ENCODE measurements at regions not wholly inside any gene's neighbourhood (a gene's known extent, or its start where the extent isn't known, plus 50 kb on each side); places are given as distances from the start of the nearest gene placed in this dataset.

DNA sequence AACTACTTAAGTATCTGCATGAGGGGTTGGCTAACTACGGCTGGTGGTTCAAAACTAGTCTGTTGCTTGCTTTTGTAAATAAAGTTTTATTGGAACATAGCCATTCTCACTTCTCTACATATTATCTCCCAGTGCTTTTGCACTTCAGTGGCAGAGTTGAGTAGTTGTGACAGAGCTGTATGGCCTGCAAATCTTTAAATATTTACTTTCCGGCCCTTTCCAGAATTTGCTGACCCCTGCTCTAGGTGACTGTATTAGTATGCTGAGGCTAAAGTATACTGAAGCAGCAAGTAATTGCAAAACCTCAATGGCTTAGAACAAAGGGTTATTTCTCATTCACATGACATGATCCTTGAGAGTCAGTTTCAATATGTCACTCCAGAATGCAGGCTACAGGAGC, 78.3 kb downstream of the OTUD1 start:
- H2BK15ac ChIP-seq (ENCODE audit: low read depth, poor library complexity, severe bottlenecking): no peak overlapping the region
- no peaks in the 10 kb centered on the region for H3K4me1 ChIP-seq (ENCODE audit: control insufficient read depth, insufficient read depth, low read depth, low read length)
- no peaks in the 10 kb centered on the region for H3K9me3 ChIP-seq (ENCODE audit: control insufficient read depth, low read length)
- no peaks in the 10 kb centered on the region for H3K36me3 ChIP-seq (ENCODE audit: control insufficient read depth in 1 of 2, insufficient read depth in 2 of 2, low read depth in 1 of 2, low read length in 2 of 2)
- no peak overlapping the region for H3K4me3 ChIP-seq (ENCODE audit: insufficient read depth in 1 of 2, low read depth in 1 of 2, low read length in 2 of 2)
- no peaks in the 10 kb centered on the region for H3K79me1 ChIP-seq (replicated peaks; ENCODE audit: low read length, poor library complexity, severe bottlenecking)
- H3K9ac ChIP-seq (ENCODE audit: low read length): no peak overlapping the region
- H3K4ac ChIP-seq (ENCODE audit: low read depth in 1 of 2, low read length in 2 of 2): no peak overlapping the region
- H3K18ac ChIP-seq (ENCODE audit: low read depth in 1 of 2, low read length in 2 of 2): no peak overlapping the region
- no peak overlapping the region for H3K27ac ChIP-seq (ENCODE audit: low read length, poor library complexity, severe bottlenecking)
- no peak overlapping the region for H3K23ac ChIP-seq (ENCODE audit: low read length in 2 of 2)
- no peak overlapping the region for H4K8ac ChIP-seq (ENCODE audit: low read length)
- H2BK120ac ChIP-seq (ENCODE audit: low read depth, low read length): no peak overlapping the region
- WGBS: 65% methylated on average over 2 of the region's 2 CpGs
- no peak overlapping the region for H2AFZ ChIP-seq (ENCODE audit: low read depth, low read length)
- DNase-seq: no peak
- peaks cover 0 to 4% of the 10 kb centered on the region in 2 experiments for H3K27me3 ChIP-seq (ENCODE audit: control insufficient read depth in 1 of 2, insufficient read depth in 1 of 2, low read length in 2 of 2)
- H2BK12ac ChIP-seq (ENCODE audit: low read length in 2 of 2): no peak overlapping the region
- no peak overlapping the region for H2BK5ac ChIP-seq (ENCODE audit: low read depth, low read length, poor library complexity, severe bottlenecking)
- H2AK5ac ChIP-seq (ENCODE audit: low read length, severe bottlenecking): no peak overlapping the region
- no peak overlapping the region for H3K14ac ChIP-seq (ENCODE audit: low read length in 2 of 2)
- no peak overlapping the region for H4K91ac ChIP-seq (ENCODE audit: low read length)
- H3K4me2 ChIP-seq (ENCODE audit: low read length, poor library complexity, severe bottlenecking): no peak overlapping the region

DNA sequence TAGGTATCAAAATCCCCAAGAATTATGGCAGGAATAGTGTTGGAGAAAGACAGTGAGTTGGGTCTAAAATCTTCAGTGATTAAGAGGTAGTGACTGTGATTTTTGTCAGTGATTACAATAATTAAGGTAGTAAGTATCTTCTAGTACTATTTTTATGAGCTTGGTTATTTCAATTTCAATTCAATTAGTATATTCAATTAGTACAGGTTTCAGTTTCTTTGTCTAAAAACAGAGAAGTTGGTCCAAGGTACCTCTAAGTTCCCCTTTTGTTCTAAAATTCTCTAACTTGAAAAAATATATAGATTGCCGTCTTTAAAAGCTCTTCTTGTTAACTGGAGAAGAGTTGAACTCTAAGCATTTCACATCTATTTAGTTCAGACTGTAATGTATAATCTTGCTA, 82.9 kb downstream of the OTUD1 start:
- Histone ChIP-seq H2BK12ac (ENCODE audit: low read length in 2 of 2) (no peak overlapping the region), H3K18ac (ENCODE audit: low read depth in 1 of 2, low read length in 2 of 2) (no peak overlapping the region), H2BK5ac (ENCODE audit: low read depth, low read length, poor library complexity, severe bottlenecking) (no peak overlapping the region), H2BK120ac (ENCODE audit: low read depth, low read length) (no peak overlapping the region), H3K4me3 (ENCODE audit: insufficient read depth in 1 of 2, low read depth in 1 of 2, low read length in 2 of 2) (no peak overlapping the region), H4K91ac (ENCODE audit: low read length) (no peak overlapping the region), H3K23ac (ENCODE audit: low read length in 2 of 2) (no peak overlapping the region), H3K27ac (ENCODE audit: low read length, poor library complexity, severe bottlenecking) (no peak overlapping the region), H3K4me1 (ENCODE audit: control insufficient read depth, insufficient read depth, low read depth, low read length) (no peaks in the 10 kb centered on the region), H3K9me3 (ENCODE audit: control insufficient read depth, low read length) (no peaks in the 10 kb centered on the region), H3K4ac (ENCODE audit: low read depth in 1 of 2, low read length in 2 of 2) (no peak overlapping the region), H3K27me3 (ENCODE audit: control insufficient read depth in 1 of 2, insufficient read depth in 1 of 2, low read length in 2 of 2) (no peaks in the 10 kb centered on the region), H2AK5ac (ENCODE audit: low read length, severe bottlenecking) (no peak overlapping the region), H3K9ac (ENCODE audit: low read length) (no peak overlapping the region), H3K14ac (ENCODE audit: low read length in 2 of 2) (no peak overlapping the region), H3K4me2 (ENCODE audit: low read length, poor library complexity, severe bottlenecking) (no peak overlapping the region), H2BK15ac (ENCODE audit: low read depth, poor library complexity, severe bottlenecking) (no peak overlapping the region), H3K79me1 (replicated peaks; ENCODE audit: low read length, poor library complexity, severe bottlenecking) (no peaks in the 10 kb centered on the region), H2AFZ (ENCODE audit: low read depth, low read length) (no peak overlapping the region), H3K36me3 (ENCODE audit: control insufficient read depth in 1 of 2, insufficient read depth in 2 of 2, low read depth in 1 of 2, low read length in 2 of 2) (no peaks in the 10 kb centered on the region), H4K8ac (ENCODE audit: low read length) (no peak overlapping the region)
- no CpG with 5 or more reads among the region's 1 CpG for WGBS
- no peak for DNase-seq

DNA sequence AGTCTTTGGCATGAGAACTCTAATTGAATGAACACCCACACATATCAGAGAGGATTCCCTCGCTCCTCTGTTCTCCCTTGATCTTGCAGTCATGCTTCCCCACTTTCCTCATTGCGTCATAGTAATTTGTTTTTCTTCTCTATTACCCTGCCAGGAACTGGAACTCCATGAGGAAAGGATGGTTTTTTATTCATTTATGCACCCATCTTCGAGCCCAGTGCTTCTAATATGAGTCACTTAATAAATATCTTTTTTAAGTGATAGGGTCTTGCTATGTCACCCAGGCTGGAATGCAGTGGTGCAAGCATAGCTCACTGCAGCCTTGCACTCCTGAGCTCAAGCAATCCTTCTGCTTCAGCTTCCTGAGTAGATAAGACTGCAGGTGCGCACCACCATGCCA, 83.5 kb downstream of the OTUD1 start:
- no peak for DNase-seq
- Histone ChIP-seq H3K27ac (ENCODE audit: low read length, poor library complexity, severe bottlenecking) (no peak overlapping the region), H4K8ac (ENCODE audit: low read length) (no peak overlapping the region), H3K23ac (ENCODE audit: low read length in 2 of 2) (no peak overlapping the region), H2BK15ac (ENCODE audit: low read depth, poor library complexity, severe bottlenecking) (no peak overlapping the region), H3K14ac (ENCODE audit: low read length in 2 of 2) (no peak overlapping the region), H3K4me3 (ENCODE audit: insufficient read depth in 1 of 2, low read depth in 1 of 2, low read length in 2 of 2) (no peak overlapping the region), H3K4me2 (ENCODE audit: low read length, poor library complexity, severe bottlenecking) (no peak overlapping the region), H3K4ac (ENCODE audit: low read depth in 1 of 2, low read length in 2 of 2) (no peak overlapping the region), H2AFZ (ENCODE audit: low read depth, low read length) (no peak overlapping the region), H2BK120ac (ENCODE audit: low read depth, low read length) (no peak overlapping the region), H4K91ac (ENCODE audit: low read length) (no peak overlapping the region), H3K18ac (ENCODE audit: low read depth in 1 of 2, low read length in 2 of 2) (no peak overlapping the region), H3K79me1 (replicated peaks; ENCODE audit: low read length, poor library complexity, severe bottlenecking) (no peaks in the 10 kb centered on the region), H2BK5ac (ENCODE audit: low read depth, low read length, poor library complexity, severe bottlenecking) (no peak overlapping the region), H2BK12ac (ENCODE audit: low read length in 2 of 2) (no peak overlapping the region), H2AK5ac (ENCODE audit: low read length, severe bottlenecking) (no peak overlapping the region), H3K4me1 (ENCODE audit: control insufficient read depth, insufficient read depth, low read depth, low read length) (no peaks in the 10 kb centered on the region), H3K27me3 (ENCODE audit: control insufficient read depth in 1 of 2, insufficient read depth in 1 of 2, low read length in 2 of 2) (no peaks in the 10 kb centered on the region), H3K9ac (ENCODE audit: low read length) (no peak overlapping the region), H3K9me3 (ENCODE audit: control insufficient read depth, low read length) (no peaks in the 10 kb centered on the region), H3K36me3 (ENCODE audit: control insufficient read depth in 1 of 2, insufficient read depth in 2 of 2, low read depth in 1 of 2, low read length in 2 of 2) (no peaks in the 10 kb centered on the region)
- 76% methylated on average over 3 of the region's 4 CpGs for WGBS

DNA sequence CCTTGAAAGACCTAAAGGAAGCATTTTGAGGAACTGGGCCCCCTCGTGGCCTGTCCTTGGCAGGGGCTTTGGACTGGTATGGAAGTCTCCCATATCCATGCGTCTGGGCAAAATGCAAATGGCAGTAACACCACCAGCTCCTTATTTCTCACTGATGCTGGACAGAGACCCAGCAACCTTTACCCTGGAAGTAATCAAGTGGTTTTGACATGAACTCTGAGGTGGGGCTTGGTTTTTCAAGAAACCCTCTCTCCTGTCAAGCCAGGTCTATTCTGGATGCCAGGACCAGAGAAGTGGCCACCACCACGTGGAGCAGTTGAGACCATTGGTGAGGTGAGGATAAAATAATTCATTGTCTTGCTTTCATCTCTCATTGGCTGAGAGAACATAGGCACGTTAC, 84.4 kb downstream of the OTUD1 start:
- H3K79me1 ChIP-seq (replicated peaks; ENCODE audit: low read length, poor library complexity, severe bottlenecking): no peaks in the 10 kb centered on the region
- no peaks in the 10 kb centered on the region for H3K4me1 ChIP-seq (ENCODE audit: control insufficient read depth, insufficient read depth, low read depth, low read length)
- WGBS: 25% methylated on average over 2 of the region's 4 CpGs
- H2BK15ac ChIP-seq (ENCODE audit: low read depth, poor library complexity, severe bottlenecking): no peak overlapping the region
- no peak overlapping the region for H2AFZ ChIP-seq (ENCODE audit: low read depth, low read length)
- no peaks in the 10 kb centered on the region for H3K36me3 ChIP-seq (ENCODE audit: control insufficient read depth in 1 of 2, insufficient read depth in 2 of 2, low read depth in 1 of 2, low read length in 2 of 2)
- H3K18ac ChIP-seq (ENCODE audit: low read depth in 1 of 2, low read length in 2 of 2): no peak overlapping the region
- DNase-seq: no peak
- H3K27me3 ChIP-seq (ENCODE audit: control insufficient read depth in 1 of 2, insufficient read depth in 1 of 2, low read length in 2 of 2): no peaks in the 10 kb centered on the region
- no peak overlapping the region for H2BK120ac ChIP-seq (ENCODE audit: low read depth, low read length)
- no peak overlapping the region for H2BK5ac ChIP-seq (ENCODE audit: low read depth, low read length, poor library complexity, severe bottlenecking)
- no peak overlapping the region for H3K9ac ChIP-seq (ENCODE audit: low read length)
- no peak overlapping the region for H2BK12ac ChIP-seq (ENCODE audit: low read length in 2 of 2)
- no peak overlapping the region for H3K27ac ChIP-seq (ENCODE audit: low read length, poor library complexity, severe bottlenecking)
- no peak overlapping the region for H4K91ac ChIP-seq (ENCODE audit: low read length)
- no peak overlapping the region for H4K8ac ChIP-seq (ENCODE audit: low read length)
- H3K23ac ChIP-seq (ENCODE audit: low read length in 2 of 2): no peak overlapping the region
- no peak overlapping the region for H2AK5ac ChIP-seq (ENCODE audit: low read length, severe bottlenecking)
- no peak overlapping the region for H3K14ac ChIP-seq (ENCODE audit: low read length in 2 of 2)
- no peak overlapping the region for H3K4ac ChIP-seq (ENCODE audit: low read depth in 1 of 2, low read length in 2 of 2)
- H3K9me3 ChIP-seq (ENCODE audit: control insufficient read depth, low read length): no peaks in the 10 kb centered on the region
- no peak overlapping the region for H3K4me2 ChIP-seq (ENCODE audit: low read length, poor library complexity, severe bottlenecking)
- H3K4me3 ChIP-seq (ENCODE audit: insufficient read depth in 1 of 2, low read depth in 1 of 2, low read length in 2 of 2): no peak overlapping the region
